ENCODE measurements at regions not wholly inside any gene's neighbourhood (a gene's known extent, or its start where the extent isn't known, plus 50 kb on each side); places are given as distances from the start of the nearest gene placed in this dataset.

- no peak overlapping the region for H3K4me3 Mint-ChIP-seq
- H3K36me3 Mint-ChIP-seq, result no peaks in the 10 kb centered on the region
- no peak overlapping the region for H3K27ac Mint-ChIP-seq
- no peaks in the 10 kb centered on the region for H3K27me3 Mint-ChIP-seq
- H3K9me3 Mint-ChIP-seq (ENCODE audit: low read depth), result no peaks in the 10 kb centered on the region
- H3K4me1 Mint-ChIP-seq (ENCODE audit: low read depth), result peaks cover 11% of the 10 kb centered on the region
Measured at GRCh38 chr1:114235960-114236359, 82.3 kb upstream of the SYT6 start.

GRCh38 chr1:114235281-114235680, 81.6 kb upstream of the SYT6 start:
- no peak overlapping the region for H3K4me3 Mint-ChIP-seq
- no peaks in the 10 kb centered on the region for H3K27me3 Mint-ChIP-seq
- no peak overlapping the region for H3K27ac Mint-ChIP-seq
- H3K9me3 Mint-ChIP-seq (ENCODE audit: low read depth), result no peaks in the 10 kb centered on the region
- no peaks in the 10 kb centered on the region for H3K36me3 Mint-ChIP-seq
- peaks cover 11% of the 10 kb centered on the region for H3K4me1 Mint-ChIP-seq (ENCODE audit: low read depth)

GRCh38 chr1:114234408-114235124, 80.9 kb upstream of the SYT6 start:
- Mint-ChIP-seq H3K27me3 (no peaks in the 10 kb centered on the region), H3K4me1 (ENCODE audit: low read depth) (peaks cover 11% of the 10 kb centered on the region), H3K4me3 (no peak overlapping the region), H3K27ac (no peak overlapping the region), H3K9me3 (ENCODE audit: low read depth) (no peaks in the 10 kb centered on the region), H3K36me3 (no peaks in the 10 kb centered on the region)

- H3K36me3 Mint-ChIP-seq, result no peaks in the 10 kb centered on the region
- H3K27ac Mint-ChIP-seq, result no peak overlapping the region
- no peaks in the 10 kb centered on the region for H3K9me3 Mint-ChIP-seq (ENCODE audit: low read depth)
- H3K4me3 Mint-ChIP-seq, result no peak overlapping the region
- no peaks in the 10 kb centered on the region for H3K27me3 Mint-ChIP-seq
- peaks cover 11% of the 10 kb centered on the region for H3K4me1 Mint-ChIP-seq (ENCODE audit: low read depth)
Measured at GRCh38 chr1:114232691-114233090, 79.0 kb upstream of the SYT6 start.

GRCh38 chr1:114231301-114231700, 77.6 kb upstream of the SYT6 start:
- no peak overlapping the region for H3K27ac Mint-ChIP-seq
- H3K4me1 Mint-ChIP-seq (ENCODE audit: low read depth), result peaks cover 11% of the 10 kb centered on the region
- no peaks in the 10 kb centered on the region for H3K9me3 Mint-ChIP-seq (ENCODE audit: low read depth)

GRCh38 chr1:114229368-114229767, 75.7 kb upstream of the SYT6 start:
- H3K36me3 Mint-ChIP-seq, result no peaks in the 10 kb centered on the region
- no peak overlapping the region for H3K27ac Mint-ChIP-seq
- peaks cover 6% of the 10 kb centered on the region for H3K4me1 Mint-ChIP-seq (ENCODE audit: low read depth)
- H3K4me3 Mint-ChIP-seq, result no peak overlapping the region
- H3K9me3 Mint-ChIP-seq (ENCODE audit: low read depth), result no peaks in the 10 kb centered on the region
- H3K27me3 Mint-ChIP-seq, result no peaks in the 10 kb centered on the region

More at GRCh38 chr1:114231301-114231700, 77.6 kb upstream of the SYT6 start:
- no peak overlapping the region for H3K4me3 Mint-ChIP-seq
- no peaks in the 10 kb centered on the region for H3K27me3 Mint-ChIP-seq
- H3K36me3 Mint-ChIP-seq, result no peaks in the 10 kb centered on the region

GRCh38 chr1:114227059-114227458, 73.4 kb upstream of the SYT6 start:
- H3K27ac Mint-ChIP-seq, result no peak overlapping the region

GRCh38 chr1:114224196-114224907, 70.7 kb upstream of the SYT6 start:
- Mint-ChIP-seq H3K27ac (no peak overlapping the region), H3K4me1 (ENCODE audit: low read depth) (no peaks in the 10 kb centered on the region)

More at GRCh38 chr1:114227059-114227458, 73.4 kb upstream of the SYT6 start:
- Mint-ChIP-seq H3K9me3 (ENCODE audit: low read depth) (no peaks in the 10 kb centered on the region), H3K4me3 (no peak overlapping the region), H3K27me3 (no peaks in the 10 kb centered on the region), H3K4me1 (ENCODE audit: low read depth) (no peaks in the 10 kb centered on the region), H3K36me3 (no peaks in the 10 kb centered on the region)

GRCh38 chr1:114222920-114223319, 69.3 kb upstream of the SYT6 start:
- peaks cover 2% of the 10 kb centered on the region for H3K27me3 Mint-ChIP-seq
- no peak overlapping the region for H3K4me3 Mint-ChIP-seq
- no peak overlapping the region for H3K27ac Mint-ChIP-seq
- H3K9me3 Mint-ChIP-seq (ENCODE audit: low read depth), result no peaks in the 10 kb centered on the region
- H3K4me1 Mint-ChIP-seq (ENCODE audit: low read depth), result peaks cover 4% of the 10 kb centered on the region
- no peaks in the 10 kb centered on the region for H3K36me3 Mint-ChIP-seq

More at GRCh38 chr1:114224196-114224907, 70.7 kb upstream of the SYT6 start:
- Mint-ChIP-seq H3K27me3 (no peaks in the 10 kb centered on the region), H3K9me3 (ENCODE audit: low read depth) (no peaks in the 10 kb centered on the region), H3K4me3 (no peak overlapping the region), H3K36me3 (no peaks in the 10 kb centered on the region)

- Mint-ChIP-seq H3K4me3 (no peak overlapping the region), H3K27ac (no peak overlapping the region), H3K36me3 (no peaks in the 10 kb centered on the region)
Measured at GRCh38 chr1:114219172-114219868, 65.7 kb upstream of the SYT6 start.

GRCh38 chr1:114218361-114219171, 64.9 kb upstream of the SYT6 start:
- Mint-ChIP-seq H3K27ac (no peak overlapping the region), H3K4me1 (ENCODE audit: low read depth) (peaks cover 4% of the 10 kb centered on the region), H3K27me3 (peaks cover 2% of the 10 kb centered on the region), H3K9me3 (ENCODE audit: low read depth) (no peaks in the 10 kb centered on the region), H3K36me3 (no peaks in the 10 kb centered on the region), H3K4me3 (no peak overlapping the region)

More at GRCh38 chr1:114219172-114219868, 65.7 kb upstream of the SYT6 start:
- Mint-ChIP-seq H3K9me3 (ENCODE audit: low read depth) (no peaks in the 10 kb centered on the region), H3K4me1 (ENCODE audit: low read depth) (peaks cover 4% of the 10 kb centered on the region), H3K27me3 (peaks cover 2% of the 10 kb centered on the region)

GRCh38 chr1:114216431-114217173, 62.9 kb upstream of the SYT6 start:
- Mint-ChIP-seq H3K4me1 (ENCODE audit: low read depth) (peaks cover 4% of the 10 kb centered on the region), H3K27me3 (peaks cover 2% of the 10 kb centered on the region), H3K4me3 (no peak overlapping the region), H3K9me3 (ENCODE audit: low read depth) (no peaks in the 10 kb centered on the region), H3K27ac (no peak overlapping the region), H3K36me3 (no peaks in the 10 kb centered on the region)

- Mint-ChIP-seq H3K27ac (no peak overlapping the region), H3K36me3 (no peaks in the 10 kb centered on the region), H3K4me1 (ENCODE audit: low read depth) (peaks cover 4% of the 10 kb centered on the region), H3K27me3 (peaks cover 3% of the 10 kb centered on the region), H3K4me3 (no peak overlapping the region), H3K9me3 (ENCODE audit: low read depth) (no peaks in the 10 kb centered on the region)
Measured at GRCh38 chr1:114215436-114215835, 61.8 kb upstream of the SYT6 start.

- H3K27ac Mint-ChIP-seq, result no peak overlapping the region
- no peak overlapping the region for H3K4me3 Mint-ChIP-seq
- no peaks in the 10 kb centered on the region for H3K36me3 Mint-ChIP-seq
- H3K27me3 Mint-ChIP-seq, result peaks cover 5% of the 10 kb centered on the region
- peaks cover 4% of the 10 kb centered on the region for H3K4me1 Mint-ChIP-seq (ENCODE audit: low read depth)
- no peaks in the 10 kb centered on the region for H3K9me3 Mint-ChIP-seq (ENCODE audit: low read depth)
Measured at GRCh38 chr1:114214016-114214415, 60.3 kb upstream of the SYT6 start.

Data from activated naive CD8-positive, alpha-beta T cell (primary cell).